ENCODE measurements at regions not wholly inside any gene's neighbourhood (a gene's known extent, or its start where the extent isn't known, plus 50 kb on each side); places are given as distances from the start of the nearest gene placed in this dataset.
A peak's percentile ranks its signal among the peaks of the same experiment; 100 is the strongest.

- Histone ChIP-seq H2BK5ac (ENCODE audit: insufficient read length, low read length) (no peak overlapping the region), H3K9me3 (ENCODE audit: control insufficient read depth, low read depth, low read length) (no peaks in the 10 kb centered on the region), H4K8ac (replicated peaks; ENCODE audit: insufficient read length, low read depth, low read length) (no peak overlapping the region), H3T11ph (ENCODE audit: low read length) (no peak overlapping the region), H3K27ac (ENCODE audit: insufficient read length, low read depth, low read length) (no peak overlapping the region), H3K23me2 (ENCODE audit: insufficient read length, low read depth, low read length, poor library complexity, severe bottlenecking) (no peaks in the 10 kb centered on the region), H2AFZ (ENCODE audit: low read length) (no peak overlapping the region), H4K91ac (ENCODE audit: insufficient read length, low read depth, low read length) (no peak overlapping the region), H3K23ac (ENCODE audit: insufficient read length, low read depth, low read length) (no peak overlapping the region), H2BK120ac (ENCODE audit: low read depth, low read length, poor library complexity, severe bottlenecking) (no peak overlapping the region), H3K56ac (ENCODE audit: insufficient read length, low read depth, low read length) (no peak overlapping the region), H2AK5ac (ENCODE audit: insufficient read length, low read length) (no peak overlapping the region), H3K18ac (ENCODE audit: insufficient read length, low read depth, low read length) (no peak overlapping the region), H3K79me1 (ENCODE audit: insufficient read depth, low read depth, low read length, poor library complexity, severe bottlenecking) (no peaks in the 10 kb centered on the region), H3K9ac (ENCODE audit: extremely low read depth, insufficient read length, low read length) (no peak overlapping the region), H3K4me1 (ENCODE audit: insufficient read depth, low read length) (no peaks in the 10 kb centered on the region), H3K14ac (ENCODE audit: insufficient read depth, low read length) (no peak overlapping the region), H3K4ac (ENCODE audit: low read depth, low read length) (no peak overlapping the region), H3K79me2 (ENCODE audit: insufficient read depth, low read length) (no peaks in the 10 kb centered on the region), H2BK15ac (ENCODE audit: low read depth, low read length) (no peak overlapping the region), H2BK20ac (ENCODE audit: low read depth, low read length, poor library complexity, severe bottlenecking) (no peak overlapping the region), H2BK12ac (ENCODE audit: insufficient read length, low read depth, low read length) (no peak overlapping the region), H4K20me1 (ENCODE audit: control insufficient read depth, insufficient read depth, insufficient read length) (no peaks in the 10 kb centered on the region), H3K4me2 (ENCODE audit: insufficient read depth, insufficient read length, low read length) (no peak overlapping the region), H4K5ac (ENCODE audit: insufficient read length, low read depth, low read length) (no peak overlapping the region), H3K27me3 (ENCODE audit: insufficient read depth, low read length) (no peaks in the 10 kb centered on the region)
- WGBS (ENCODE audit: extremely low coverage, insufficient read length, low lambda C conversion rate): no CpG with 5 or more reads among the region's 11 CpGs
- H3K36me3 Mint-ChIP-seq (ENCODE audit: insufficient read depth in 1 of 3, low read depth in 3 of 3): no peaks in the 10 kb centered on the region
- peak overlapping the region in 1 of 3 experiments; percentile 31; a peak in 1 of 7 replicates for H3K27ac Mint-ChIP-seq
- TF ChIP-seq, protein P1, sequence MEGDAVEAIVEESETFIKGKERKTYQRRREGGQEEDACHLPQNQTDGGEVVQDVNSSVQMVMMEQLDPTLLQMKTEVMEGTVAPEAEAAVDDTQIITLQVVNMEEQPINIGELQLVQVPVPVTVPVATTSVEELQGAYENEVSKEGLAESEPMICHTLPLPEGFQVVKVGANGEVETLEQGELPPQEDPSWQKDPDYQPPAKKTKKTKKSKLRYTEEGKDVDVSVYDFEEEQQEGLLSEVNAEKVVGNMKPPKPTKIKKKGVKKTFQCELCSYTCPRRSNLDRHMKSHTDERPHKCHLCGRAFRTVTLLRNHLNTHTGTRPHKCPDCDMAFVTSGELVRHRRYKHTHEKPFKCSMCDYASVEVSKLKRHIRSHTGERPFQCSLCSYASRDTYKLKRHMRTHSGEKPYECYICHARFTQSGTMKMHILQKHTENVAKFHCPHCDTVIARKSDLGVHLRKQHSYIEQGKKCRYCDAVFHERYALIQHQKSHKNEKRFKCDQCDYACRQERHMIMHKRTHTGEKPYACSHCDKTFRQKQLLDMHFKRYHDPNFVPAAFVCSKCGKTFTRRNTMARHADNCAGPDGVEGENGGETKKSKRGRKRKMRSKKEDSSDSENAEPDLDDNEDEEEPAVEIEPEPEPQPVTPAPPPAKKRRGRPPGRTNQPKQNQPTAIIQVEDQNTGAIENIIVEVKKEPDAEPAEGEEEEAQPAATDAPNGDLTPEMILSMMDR (conservative IDR thresholded peaks at IDR 0.05): no peak
- H3K4me1 Mint-ChIP-seq: no peaks in the 10 kb centered on the region
- no peaks in the 10 kb centered on the region for H3K9me3 Mint-ChIP-seq
- no peak for DNase-seq
- H3K4me3 Mint-ChIP-seq: no peak overlapping the region
- H3K27me3 Mint-ChIP-seq (ENCODE audit: low read depth): no peaks in the 10 kb centered on the region
Observed at GRCh38 chr10:133008736-133009135, 66.4 kb upstream of the CFAP46 start.

Data from H9 (cell line).